Fibroblast of villous mesenchyme (primary cell): ENCODE measurements at regions not wholly inside any gene's neighbourhood (a gene's known extent, or its start where the extent isn't known, plus 50 kb on each side); places are given as distances from the start of the nearest gene placed in this dataset.

Experiments used
- DNase-seq: peaks from one replicate; pipeline ENCODE4 v3.0.0-alpha.2; 2010; ENCODE audit warnings: low read depth
- H3K4me3 ChIP-seq: 2 replicates; pipeline ENCODE4 v1.5.1; 2011; ENCODE audit warnings: low read depth, mild to moderate bottlenecking, low read length
- TF ChIP-seq, protein P1 (sequence below): IDR thresholded peaks from 2 replicates; pipeline ENCODE4 v1.5.1; 2012; ENCODE audit warnings: low read depth, mild to moderate bottlenecking, low read length; ENCODE audit not compliant: insufficient read depth

DNA sequence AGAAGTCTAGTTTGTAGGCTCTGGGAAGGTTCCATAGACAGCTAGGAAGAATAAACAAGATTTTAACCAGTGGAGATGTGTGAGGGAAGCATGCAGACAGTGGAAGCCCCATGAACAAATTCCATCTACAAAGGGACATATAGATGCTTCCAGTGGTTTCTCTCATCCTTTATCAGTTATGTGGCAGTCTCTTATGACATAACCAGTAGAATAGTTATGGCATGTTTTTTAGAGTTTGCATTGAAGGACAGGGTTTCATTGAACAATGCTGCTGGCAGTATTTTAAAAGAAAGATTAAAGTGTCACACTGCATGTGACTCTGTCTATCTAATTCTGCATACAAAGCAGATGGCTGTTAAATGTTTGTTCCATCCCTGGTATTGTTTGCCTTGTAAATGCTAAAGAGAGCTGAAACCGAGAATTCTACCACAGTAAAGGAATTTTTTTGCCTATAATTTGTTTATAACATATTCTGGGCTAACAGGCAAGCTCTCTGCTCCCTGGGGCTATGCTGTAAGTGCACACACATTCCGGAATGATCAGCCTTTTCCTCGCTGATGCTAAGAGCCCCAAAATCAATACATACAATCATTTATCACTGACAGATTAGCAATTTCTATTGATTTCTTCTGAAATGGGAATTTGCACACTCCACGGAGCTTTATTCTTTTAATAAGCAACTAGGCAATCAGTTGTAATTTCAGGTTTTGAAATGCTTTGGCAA is 76.8 kb upstream of the PELI1 start:
- no peak for DNase-seq
- no peak overlapping the region for H3K4me3 ChIP-seq
- TF ChIP-seq, protein P1, sequence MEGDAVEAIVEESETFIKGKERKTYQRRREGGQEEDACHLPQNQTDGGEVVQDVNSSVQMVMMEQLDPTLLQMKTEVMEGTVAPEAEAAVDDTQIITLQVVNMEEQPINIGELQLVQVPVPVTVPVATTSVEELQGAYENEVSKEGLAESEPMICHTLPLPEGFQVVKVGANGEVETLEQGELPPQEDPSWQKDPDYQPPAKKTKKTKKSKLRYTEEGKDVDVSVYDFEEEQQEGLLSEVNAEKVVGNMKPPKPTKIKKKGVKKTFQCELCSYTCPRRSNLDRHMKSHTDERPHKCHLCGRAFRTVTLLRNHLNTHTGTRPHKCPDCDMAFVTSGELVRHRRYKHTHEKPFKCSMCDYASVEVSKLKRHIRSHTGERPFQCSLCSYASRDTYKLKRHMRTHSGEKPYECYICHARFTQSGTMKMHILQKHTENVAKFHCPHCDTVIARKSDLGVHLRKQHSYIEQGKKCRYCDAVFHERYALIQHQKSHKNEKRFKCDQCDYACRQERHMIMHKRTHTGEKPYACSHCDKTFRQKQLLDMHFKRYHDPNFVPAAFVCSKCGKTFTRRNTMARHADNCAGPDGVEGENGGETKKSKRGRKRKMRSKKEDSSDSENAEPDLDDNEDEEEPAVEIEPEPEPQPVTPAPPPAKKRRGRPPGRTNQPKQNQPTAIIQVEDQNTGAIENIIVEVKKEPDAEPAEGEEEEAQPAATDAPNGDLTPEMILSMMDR, result no peak

DNA sequence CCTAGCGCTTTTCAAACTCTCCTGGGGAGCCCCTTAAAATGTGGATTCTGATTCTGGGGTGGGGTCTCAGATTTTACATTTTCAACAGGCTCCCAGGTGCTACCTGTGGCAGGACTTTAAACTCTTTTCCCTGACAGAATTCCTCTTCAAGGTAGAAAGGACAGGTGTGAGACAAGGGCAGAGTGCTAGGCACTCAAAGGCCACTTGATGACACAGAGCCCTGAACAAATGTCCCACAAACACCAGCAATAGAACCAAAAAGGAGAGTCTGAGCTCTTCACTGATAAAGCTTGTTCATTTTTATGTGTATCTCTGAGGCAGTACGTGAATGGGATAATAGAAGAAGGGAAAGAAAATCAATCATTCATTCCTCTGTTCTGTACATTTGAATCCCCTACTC is 77.7 kb upstream of the PELI1 start:
- TF ChIP-seq, protein P1, result no peak
- H3K4me3 ChIP-seq, result no peak overlapping the region
- DNase-seq, result no peak

DNA sequence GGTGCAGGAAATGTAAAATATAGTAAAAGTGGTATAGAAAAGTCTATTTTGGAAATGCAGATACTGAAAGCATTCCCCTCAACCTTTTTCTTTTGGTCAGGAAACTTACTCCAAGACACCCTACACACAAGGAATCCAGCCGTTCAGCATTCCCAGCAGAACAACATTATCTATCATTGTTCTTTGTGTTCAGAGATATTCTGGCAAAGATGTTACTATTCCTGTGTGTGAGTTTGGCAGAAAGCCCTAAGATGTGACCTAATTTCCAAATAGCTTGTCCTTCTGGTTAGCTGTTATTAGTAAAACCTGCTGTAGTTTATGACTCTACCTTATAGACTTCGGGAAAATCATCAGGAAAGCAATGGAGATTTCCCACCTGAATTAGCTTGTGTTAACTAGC is 78.1 kb upstream of the PELI1 start:
- TF ChIP-seq, protein P1, result no peak
- H3K4me3 ChIP-seq, result no peak overlapping the region
- DNase-seq, result peak; percentile 61

DNA sequence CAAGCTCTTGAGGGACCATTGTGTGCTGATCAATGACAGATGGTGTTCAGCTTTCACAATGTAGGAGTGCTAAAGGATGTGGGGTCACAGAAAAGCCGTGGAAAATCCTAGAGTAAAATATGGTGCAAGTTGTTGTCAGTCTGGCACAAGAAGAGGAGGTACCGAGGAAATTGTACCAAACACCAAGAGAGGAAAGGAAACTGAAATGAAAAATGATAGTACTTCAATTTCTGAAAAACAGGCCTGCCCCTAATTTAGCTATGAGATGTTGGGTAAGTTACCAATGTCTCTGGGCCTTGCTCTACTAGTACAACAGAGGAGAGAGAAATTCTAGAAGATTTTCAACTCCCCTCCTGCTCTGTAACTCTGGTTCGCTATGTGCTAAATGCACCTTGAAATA is 78.8 kb upstream of the PELI1 start:
- TF ChIP-seq, protein P1, result no peak

DNA sequence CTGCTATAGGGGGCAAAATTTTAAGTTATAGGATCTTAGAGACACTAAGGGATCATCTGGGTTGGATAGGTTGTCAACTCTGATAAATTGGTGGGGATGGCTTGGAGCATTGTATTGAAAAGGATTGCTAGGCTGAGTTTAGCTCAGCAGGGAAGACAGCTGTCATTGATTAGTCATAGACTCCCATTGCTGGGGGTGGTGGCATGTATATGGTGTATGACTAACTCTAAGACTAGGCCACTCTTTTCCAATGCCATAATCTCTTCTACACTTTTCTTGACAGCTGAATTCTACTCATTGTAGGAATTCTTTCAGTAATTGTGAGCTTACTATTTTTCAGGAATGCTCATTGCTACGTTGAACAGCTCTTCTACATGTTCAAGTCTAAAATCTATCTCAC is 81.3 kb upstream of the PELI1 start:
- H3K4me3 ChIP-seq, result no peak overlapping the region
- no peak for DNase-seq
- TF ChIP-seq, protein P1, result no peak

More for the DNA sequence above, 78.8 kb upstream of the PELI1 start:
- DNase-seq, result no peak
- H3K4me3 ChIP-seq, result no peak overlapping the region

DNA sequence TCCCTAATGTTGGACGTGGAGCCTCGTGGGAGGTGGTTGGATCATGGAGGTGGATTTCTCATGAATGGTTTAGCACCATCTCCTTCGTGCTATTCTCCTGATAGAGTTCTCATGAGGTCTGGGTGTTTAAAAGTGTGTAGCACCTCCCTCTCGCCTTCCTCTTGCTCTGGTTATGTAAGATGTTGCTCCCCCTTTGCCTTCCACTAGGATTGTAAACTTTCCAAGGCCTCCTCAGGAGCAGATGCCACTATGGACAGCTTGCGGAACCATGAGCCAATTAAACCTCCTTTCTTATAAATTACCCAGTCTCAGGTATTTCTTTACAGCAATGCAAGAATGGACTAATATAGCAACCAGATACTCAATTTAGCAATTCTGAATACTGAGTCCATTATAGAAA is 82.4 kb upstream of the PELI1 start:
- TF ChIP-seq, protein P1, result no peak
- no peak for DNase-seq
- no peak overlapping the region for H3K4me3 ChIP-seq

DNA sequence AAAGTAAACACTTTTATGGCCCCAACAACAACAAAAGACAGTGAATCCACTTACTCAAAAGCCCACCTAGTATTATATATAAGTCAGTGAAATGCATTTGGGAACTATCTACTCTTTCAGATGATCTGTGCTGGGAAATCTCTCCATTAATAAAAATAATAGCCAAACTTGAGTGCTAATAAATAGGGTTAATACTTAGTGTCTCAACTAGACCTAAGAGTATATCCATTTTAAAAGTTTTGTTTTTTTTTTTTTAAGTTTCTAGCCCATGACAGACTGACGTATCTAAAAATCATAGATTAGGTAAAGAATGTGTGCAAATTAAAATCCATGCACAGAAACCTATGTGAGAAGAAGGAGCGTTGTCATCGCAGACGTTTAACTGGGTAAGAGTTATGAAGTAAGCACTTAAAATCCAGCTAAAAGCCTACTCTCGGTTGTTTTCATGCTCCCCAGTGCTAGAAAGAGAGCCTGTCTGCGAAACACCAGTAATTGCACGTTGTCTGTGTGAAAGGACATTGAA is 83.4 kb upstream of the PELI1 start:
- TF ChIP-seq, protein P1, result no peak
- peak; percentile 40 for DNase-seq
- peak overlapping the region; percentile 56 for H3K4me3 ChIP-seq
